Cardiac septum (tissue), 1 donor: ENCODE measurements at regions not wholly inside any gene's neighbourhood (a gene's known extent, or its start where the extent isn't known, plus 50 kb on each side); places are given as distances from the start of the nearest gene placed in this dataset.
A peak's percentile ranks its signal among the peaks of the same experiment; 100 is the strongest.
"Not testable (repeated sequence)": the region's sequence is repeated elsewhere in the genome, so short reads cannot be mapped to it uniquely, and the experiment has no call there.

ENCODE experiments used
- DNase-seq: peaks from one replicate; pipeline ENCODE4 v3.0.0-alpha.2; 2020; ENCODE audit warnings: low spot score
- intact Hi-C: fragments of 100-400 bp; cut with DNase I; formaldehyde crosslinking; loops from one replicate; pipeline ENCODE4 v1.14.0; 2022
- donor health status: DM: no; HTN: no; CAD: no.

DNA sequence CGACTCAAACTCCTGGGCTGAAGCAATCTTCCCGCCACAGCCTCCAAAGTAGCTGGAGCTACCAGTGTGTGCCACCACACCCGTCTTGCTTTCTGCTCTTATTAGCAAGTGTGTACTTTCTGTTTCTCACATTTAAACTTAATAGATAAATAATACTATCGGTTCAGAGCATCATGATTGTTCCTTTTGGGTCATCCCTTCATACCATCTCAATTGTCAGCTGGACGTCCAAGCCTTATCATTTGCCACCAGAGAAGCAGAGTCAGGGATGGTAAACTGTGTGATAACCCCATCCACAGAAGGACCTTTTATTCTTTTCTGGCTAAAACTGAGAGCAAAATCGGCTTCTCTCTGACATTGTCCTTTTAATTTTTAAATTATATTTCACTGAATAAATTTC is 279.8 kb upstream of the GOT2 start:
- no peak for DNase-seq
- intact Hi-C loops, result no loop called here

DNA sequence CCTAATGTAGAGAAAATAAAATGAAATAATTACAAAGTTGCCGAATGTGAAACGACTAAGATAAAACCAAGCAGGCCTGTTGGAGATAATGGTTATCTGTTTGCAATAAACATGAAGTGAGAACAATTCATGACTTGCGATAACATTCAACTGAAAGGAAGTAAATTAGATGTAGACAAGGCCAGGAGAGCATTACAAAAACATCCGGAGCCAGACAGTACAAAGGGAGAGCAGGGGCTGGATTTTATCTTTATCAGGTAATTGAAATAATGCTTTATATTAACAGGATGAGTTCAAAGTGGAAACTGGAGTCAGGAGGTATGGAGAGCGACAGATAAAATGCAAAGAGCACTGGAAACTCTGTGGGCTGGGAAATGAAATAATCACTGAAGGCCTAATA is 265.6 kb upstream of the GOT2 start:
- intact Hi-C loops, result no loop called here
- DNase-seq, result no peak

DNA sequence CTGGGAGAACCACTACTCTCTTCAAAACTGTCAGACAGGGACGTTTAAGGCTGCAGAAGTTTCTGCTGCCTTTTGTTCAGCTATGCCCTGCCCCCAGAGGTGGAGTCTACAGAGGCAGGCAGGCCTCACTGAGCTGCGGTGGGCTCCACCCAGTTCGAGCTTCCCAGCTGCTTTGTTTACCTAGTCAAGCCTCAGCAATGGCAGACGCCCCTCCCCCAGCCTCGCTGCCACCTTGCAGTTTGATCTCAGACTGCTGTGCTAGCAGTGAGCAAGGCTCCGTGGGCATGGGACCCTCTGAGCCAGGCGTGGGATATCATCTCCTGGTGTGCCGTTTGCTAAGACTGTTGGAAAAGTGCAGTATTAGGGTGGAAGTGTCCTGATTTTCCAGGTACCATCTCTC is 258.6 kb upstream of the GOT2 start:
- DNase-seq, intact Hi-C loops: not testable (repeated sequence)

DNA sequence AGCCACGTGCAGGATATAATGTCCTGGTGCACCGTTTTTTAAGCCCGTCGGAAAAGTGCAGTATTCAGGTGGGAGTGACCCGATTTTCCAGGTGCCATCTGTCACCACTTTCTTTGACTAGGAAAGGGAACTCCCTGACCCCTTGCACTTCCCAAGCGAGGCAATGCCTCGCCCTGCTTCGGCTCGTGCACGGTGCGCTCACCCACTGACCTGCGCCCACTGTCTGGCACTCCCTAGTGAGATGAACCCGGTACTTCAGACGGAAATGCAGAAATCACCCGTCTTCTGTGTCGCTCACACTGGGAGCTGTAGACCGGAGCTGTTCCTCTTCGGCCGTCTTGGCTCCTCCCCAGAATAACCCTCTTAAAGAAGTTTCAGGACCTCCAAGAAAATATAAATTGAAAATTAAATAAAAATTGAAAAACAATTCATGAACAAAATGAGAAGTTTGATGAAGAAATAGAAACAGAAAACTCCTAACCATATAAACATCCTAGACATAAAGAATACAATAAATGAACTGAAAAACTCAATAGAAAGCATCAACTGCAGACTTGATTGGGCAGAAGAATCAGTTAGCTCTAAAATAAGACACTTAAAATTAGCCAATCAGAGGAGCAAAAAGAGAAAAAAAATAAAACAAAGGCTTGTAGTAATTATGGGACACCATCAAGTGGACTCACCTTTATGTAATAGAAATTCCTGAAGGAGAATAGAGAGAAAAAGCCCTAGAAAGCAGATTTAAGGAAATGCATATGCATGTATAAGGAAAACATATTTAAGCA is 249.3 kb upstream of the GOT2 start:
- DNase-seq, intact Hi-C loops: not testable (repeated sequence)

DNA sequence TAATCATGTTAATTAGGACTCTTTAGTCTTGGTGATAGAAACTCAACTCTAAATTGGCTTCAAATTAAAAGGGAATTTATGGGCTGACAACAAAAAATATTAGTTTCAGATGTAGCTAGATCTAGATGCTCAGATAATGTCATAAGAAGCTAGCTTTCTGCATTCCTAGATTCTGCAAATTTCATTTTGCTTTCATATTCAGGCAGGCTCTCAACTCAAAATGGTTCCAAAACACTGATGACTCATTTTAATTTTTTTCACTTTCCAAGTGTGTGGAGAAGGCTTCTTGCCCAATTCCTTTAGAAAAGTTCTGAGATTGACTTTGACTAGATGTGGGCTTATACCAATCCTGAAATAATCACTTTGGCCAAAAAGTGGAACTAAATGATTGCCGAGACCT is 236.7 kb upstream of the GOT2 start:
- intact Hi-C loops, result no loop called here
- DNase-seq, result no peak

DNA sequence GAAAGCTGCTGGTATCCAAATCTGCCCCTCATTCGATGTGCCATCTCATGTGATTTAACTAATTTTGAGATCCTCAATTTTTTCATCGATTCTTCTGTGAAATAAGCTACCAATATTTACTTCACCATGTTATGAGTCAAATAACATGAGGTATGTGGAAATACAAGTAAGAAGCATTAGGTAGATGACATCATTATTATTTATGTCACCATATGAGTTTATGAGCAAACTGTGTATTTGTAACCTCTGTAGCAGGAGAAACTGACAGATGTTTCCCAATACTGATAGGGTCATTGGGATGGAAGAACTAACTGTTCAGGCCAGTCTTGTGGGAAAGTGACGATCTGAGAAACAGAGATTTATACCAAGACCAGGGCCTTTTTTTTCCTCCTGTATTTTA is 229.4 kb upstream of the GOT2 start:
- no peak for DNase-seq
- intact Hi-C loops, result no loop called here

DNA sequence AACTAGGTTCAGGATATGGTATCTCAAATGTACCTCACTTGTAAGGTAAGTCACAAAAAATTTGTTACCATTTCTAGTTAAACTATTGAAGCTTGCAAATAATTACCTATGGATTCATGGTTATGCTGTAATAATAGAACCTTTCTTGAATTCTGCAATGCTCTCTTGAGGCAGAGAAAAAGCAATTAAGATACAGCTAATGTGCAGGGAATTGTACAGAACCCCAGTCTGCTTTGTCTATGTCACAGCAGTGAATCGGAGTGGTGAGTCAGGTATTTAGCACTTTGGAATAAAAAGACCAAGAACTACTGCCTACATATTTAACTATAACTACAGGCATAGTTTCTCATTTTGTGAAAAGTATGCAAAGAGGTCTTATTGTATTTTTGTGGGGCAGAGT is 228.7 kb upstream of the GOT2 start:
- intact Hi-C loops, result no loop called here
- no peak for DNase-seq

DNA sequence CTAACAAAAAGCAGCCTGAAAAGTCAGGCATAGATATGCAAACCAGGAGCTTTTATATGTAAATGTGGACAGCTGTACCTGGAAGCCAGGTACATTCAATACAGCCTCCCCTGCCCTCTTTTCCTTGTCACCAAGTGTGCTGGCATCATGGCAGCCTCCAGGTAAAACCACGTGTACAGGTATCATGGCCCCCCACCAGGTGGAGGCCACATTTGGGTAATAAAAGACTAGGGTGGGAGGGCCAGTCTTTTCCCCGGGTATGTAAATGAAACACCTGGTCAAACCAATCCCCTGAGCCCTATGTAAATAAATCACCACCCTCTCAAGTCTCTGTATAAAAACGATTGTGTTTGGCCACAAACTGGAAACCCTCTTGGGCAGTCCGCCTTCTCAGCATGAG is 226.4 kb upstream of the GOT2 start:
- intact Hi-C loops, result no loop called here
- no peak for DNase-seq

DNA sequence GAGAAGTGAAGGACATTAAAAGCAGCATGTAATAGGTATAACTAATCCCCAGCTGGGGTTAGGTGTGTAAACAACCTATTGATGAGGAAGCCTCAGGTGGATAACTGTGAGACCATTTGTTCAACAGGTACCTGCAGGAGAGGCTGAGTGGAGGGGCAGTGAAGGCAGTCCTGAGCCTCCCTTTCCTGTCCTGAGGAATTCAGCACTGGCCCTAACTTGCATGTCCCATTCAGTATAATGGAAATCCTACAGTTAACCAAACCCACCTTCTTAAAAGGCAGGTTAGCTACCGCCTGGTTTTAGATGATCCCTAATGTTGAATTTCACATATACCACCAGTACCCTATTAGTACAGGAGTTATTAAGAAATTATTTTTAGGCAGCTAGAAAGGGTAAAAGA is 225.9 kb upstream of the GOT2 start:
- DNase-seq, result no peak
- intact Hi-C loops, result no loop called here

DNA sequence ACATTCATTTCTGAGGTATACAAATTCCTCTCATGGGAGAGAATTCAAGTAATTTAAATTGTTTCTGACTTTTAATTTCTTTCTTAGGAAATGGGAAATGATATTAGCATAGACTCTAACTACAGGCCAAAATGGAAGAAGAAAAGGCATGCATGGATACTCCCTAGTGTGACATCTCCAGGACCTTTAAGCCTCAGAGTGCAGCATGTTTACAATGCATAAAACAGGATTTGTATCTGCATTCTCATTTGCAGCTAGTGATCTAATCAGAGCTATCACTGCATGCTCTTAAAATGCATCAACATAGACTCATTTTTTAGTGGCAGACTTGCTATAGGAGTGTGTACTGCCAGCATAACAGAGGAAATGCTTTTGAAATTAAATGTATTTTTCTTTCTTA is 224.6 kb upstream of the GOT2 start:
- no peak for DNase-seq
- intact Hi-C loops, result no loop called here

DNA sequence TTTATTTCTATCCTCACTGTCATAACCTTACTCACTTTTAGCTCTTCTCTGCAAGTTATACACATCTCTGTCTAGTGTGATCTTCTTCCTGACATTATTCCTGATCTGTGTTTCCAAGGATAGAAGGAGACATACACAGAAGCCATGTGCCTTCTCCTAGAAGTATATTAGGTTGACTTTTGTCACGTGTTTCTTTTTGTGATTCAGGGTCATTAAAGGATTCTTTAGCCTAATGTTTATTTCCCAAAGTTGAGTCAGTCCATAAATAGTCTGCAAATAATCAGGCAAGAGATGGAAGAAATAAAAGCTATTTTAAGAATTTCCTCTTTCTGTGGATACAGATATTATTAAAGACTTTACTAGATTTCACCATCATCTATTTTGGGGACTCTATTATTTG is 214.1 kb upstream of the GOT2 start:
- intact Hi-C loops, result no loop called here
- no peak for DNase-seq

DNA sequence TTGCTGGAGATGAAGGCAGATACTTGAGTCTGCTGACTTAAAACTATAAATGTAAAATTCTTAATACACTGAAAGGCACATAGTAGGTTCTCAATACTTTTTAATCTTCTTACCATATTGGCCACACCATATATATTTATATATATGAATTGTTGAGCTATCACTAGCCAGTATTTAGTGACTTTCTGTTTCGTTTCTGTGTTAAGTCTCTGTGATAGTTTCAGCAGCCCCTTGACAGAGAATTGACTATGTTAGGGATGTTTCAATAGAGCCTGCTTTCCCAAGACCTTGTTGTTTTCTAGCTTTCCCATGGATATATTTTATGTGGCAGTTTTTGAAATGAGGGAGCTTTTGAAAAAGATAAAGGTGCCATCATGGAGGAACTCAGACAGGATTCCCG is 206.5 kb upstream of the GOT2 start:
- no peak for DNase-seq
- intact Hi-C loops, result no loop called here

DNA sequence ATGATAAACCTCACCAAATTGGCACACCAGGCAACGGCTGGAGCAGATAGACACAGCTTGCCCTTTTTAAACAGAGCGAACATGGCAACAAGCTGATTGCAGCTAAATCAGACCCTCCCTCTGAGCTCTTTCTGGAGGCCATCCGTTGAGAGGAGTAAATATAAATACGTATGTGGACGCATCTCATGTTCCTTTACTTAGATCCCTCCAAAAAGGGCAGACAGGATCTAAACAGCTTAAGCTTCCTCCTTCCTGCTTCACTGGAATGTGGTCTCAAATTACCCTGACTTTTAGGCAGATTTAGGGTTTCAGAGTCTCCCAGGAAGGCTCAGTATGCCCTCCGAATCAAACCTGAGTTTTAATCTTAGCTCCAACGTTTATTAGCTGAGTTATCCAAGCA is 204.7 kb upstream of the GOT2 start:
- intact Hi-C loops, result no loop called here
- DNase-seq, result no peak

DNA sequence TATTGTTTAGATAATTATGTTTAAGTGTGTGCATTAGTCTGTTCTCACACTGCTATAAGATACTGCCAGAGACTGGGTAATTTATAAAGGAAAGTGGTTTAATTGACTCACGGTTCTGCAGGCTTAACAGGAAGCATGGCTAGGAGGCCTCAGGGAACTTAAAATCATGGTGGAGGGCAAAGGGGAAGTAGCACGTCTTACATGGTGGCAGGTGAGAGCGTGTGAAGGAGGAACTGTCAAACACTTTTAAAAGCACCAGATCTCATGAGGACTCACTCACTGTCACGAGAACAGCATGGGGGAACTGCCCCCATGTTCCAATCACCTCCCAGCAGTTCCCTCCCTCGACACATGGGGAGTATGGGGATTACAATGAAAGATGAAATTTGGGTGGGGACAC is 203.5 kb upstream of the GOT2 start:
- no peak for DNase-seq
- intact Hi-C loops, result no loop called here

DNA sequence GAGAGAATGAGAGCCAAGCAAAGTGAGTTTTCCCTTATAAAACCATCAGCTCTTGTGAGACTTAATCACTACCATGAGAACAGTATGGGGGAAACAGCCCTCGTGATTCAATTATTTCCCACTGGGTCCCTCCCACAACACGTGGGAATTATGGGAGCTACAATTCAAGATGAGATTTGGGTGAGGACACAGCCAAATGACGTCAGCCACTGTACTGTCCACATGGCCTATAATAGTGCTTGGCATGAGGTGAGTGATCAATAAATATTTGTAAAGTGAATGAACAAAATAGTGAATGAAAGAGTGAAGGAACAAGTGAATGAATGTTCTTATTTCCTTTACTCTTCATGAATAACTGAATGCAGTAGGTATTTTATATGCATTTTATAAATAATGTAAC is 199.1 kb upstream of the GOT2 start:
- intact Hi-C loops, result no loop called here

DNA sequence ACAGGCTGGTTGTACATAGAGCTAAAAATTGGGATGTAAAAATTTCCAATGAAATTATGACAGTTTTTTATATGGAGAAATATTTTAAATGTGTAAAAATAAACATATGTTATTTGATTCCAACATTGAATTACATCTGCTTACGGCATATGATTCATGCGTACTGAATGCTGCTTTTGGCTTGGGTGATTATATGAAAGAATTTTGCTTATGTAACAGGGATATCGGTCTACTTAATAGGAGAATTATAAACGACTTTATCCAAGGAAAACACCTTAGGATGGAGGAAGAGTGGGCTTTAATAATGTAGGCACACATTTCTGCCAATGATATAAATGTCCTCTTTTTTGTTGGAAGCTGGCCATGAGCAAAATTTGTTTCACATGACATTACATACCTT is 197.3 kb upstream of the GOT2 start:
- no peak for DNase-seq
- intact Hi-C loops, result no loop called here

More for the DNA sequence above, 199.1 kb upstream of the GOT2 start:
- DNase-seq, result no peak

DNA sequence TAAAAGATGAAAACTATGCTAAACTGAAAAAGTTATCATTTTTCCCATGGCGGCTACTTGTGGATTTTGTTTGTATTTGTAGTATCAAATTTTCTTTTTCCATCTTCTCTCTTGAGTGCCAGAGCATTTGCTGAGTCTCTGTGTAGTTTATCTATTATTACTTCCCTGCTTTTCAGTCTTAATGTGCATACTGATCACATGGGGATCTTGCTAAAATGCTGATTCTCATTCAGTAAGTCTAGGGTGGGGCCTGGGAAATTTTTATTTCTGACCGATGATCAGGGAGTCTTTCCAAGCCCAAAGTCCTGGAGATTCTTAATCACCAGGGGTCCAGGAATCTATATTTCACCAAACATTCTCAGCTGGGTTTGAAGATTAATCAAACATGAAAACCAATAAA is 189.0 kb upstream of the GOT2 start:
- no peak for DNase-seq
- intact Hi-C loops, result no loop called here

DNA sequence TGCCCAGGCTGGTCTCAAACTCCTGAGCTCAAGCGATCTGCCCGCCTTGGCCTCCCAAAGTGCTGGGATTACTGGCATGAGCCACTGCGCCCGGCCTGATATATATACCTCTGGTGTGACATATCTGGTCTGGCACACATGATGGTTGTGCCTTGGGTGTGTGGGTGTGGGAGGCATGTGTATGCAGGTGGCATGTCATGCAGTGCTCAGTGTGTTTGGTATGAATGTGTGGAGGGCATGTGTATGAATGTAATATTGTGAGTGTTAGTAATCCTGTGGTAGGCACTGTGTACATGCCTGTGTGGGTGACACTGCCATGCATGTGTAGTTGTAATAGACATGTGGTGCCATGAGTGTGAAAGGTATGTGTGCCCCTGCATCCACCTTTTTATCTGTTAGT is 179.3 kb upstream of the GOT2 start:
- intact Hi-C loops, result no loop called here
- no peak for DNase-seq

DNA sequence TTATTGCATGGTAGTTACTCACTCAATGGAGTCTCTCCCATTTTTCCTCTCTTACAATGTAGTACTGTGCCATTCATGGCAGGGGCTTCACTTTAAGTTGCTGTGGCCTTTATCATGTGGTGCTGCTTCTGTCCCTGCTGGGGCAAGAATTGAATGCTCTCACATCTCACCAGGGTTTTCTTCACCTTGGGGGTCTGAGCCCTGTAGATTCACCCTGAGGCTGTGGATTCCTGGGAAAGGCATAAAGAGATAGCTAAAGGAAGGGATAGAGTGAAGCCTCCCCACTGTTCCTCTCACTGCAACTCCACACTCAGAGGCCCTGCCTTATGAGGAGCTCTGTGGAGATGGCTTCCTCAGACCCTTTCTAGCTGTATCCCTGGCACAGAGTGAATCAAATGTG is 178.5 kb upstream of the GOT2 start:
- intact Hi-C loops, result no loop called here
- DNase-seq, result no peak

DNA sequence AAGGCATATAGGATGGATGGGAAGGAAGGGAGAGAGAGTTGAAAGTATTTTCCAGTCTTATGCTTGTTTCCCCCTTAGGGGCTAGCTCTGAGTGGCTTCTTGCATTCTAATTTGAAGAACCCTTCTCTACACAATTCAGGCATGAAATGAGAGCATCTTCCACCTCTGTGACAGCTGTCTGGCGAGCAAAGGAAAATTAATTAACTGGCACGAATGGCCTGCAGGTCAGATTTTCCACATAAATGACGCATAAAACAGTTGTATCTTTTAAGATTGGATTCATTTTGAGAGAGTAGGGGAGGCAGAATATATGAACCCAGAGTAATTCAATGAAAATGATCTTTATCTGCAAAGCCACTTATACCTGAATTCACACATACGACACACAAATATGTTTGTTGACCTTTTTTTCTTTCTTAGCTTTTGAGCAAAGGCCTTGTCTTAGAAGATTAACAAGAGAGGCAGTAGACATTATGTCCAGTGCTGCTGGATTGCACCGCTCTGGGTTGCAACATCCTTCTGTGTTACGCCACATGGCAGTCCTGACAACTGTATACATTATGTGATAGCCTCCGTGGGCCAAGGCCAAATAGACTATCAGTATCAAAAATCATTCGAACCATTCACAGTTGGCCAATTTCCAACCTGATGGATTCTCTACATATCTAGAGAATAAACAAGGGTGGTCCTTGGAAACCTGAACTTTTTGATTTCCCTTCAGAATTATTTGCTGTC is 173.0 kb upstream of the GOT2 start:
- intact Hi-C loops, result no loop called here
- DNase-seq, result peak; percentile 85

DNA sequence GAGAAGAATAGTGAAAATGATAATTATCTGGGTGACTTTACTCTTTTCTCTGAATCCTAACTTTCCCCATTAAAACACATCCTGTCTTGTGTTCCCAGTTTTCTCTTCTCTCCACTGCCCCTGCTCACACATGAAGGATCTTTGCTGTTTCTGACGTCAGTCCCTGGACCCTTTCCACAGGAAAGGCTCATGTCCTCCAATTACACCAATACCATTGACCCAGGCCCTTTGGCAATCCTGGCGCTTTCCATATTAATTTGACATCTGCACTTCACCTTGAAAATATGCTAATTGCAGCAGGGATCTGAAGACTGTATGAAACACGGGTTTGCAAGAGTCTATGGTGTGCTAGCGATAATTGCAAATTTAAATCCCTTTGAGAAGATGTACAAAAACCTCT is 170.2 kb upstream of the GOT2 start:
- no peak for DNase-seq
- intact Hi-C loops, result no loop called here

DNA sequence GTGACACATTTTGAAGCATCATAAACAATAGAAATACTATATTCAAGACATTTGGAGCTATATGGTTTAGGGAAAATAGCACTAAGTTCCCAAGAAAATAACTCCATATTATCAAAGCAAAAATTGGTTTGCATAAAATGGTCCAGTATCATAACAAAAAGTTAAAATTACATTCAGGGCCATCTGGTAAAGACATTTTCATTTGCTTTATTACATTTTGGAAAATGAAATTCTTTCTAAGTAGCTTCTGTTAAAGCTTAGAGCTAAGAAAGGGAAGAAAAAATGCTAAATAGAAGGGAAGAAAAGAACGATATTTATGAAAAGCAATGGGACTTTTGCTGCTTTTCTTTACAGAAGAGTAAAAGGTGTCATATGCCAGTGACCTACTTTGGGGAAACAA is 155.4 kb upstream of the GOT2 start:
- intact Hi-C loops, result no loop called here
- no peak for DNase-seq
